GM12878 (cell line): ENCODE measurements at regions not wholly inside any gene's neighbourhood (a gene's known extent, or its start where the extent isn't known, plus 50 kb on each side); places are given as distances from the start of the nearest gene placed in this dataset.

Experiments used
- ATAC-seq: fragments of 200-7000 bp; cut with Tn5 transposase; 3 replicates; pipeline ENCODE4 v1.9.1; 2020; ENCODE audit warnings: mild to moderate bottlenecking, moderate library complexity
- BruUV-seq: library from RNA; stranded (reverse); fragments of 400-500 nt; replicated peaks from 2 replicates; lab custom pipeline; 2021; lab: Mats Ljungman, UMichigan
- CTCF ChIA-PET: fragments of 300-600 bp; sonication (Branson Sonifier 250); formaldehyde crosslinking; extraction: SDS; loops from one replicate; lab custom pipeline; 2021; ENCODE audit warnings: inconsistent platforms; lab: Yijun Ruan, JAX
- POLR2A ChIA-PET: fragments of 350-600 bp; formaldehyde crosslinking; extraction: SDS; loops from one replicate; lab custom pipeline; 2021; ENCODE audit warnings: inconsistent platforms; lab: Charles Lee
- RAD21 ChIA-PET: fragments of 300-600 bp; sonication (Branson Sonifier 250); formaldehyde crosslinking; loops from one replicate; lab custom pipeline; 2023; ENCODE audit warnings: antibody characterized with exemption; ENCODE audit not compliant: unreplicated experiment; lab: Charles Lee
- SMC1A ChIA-PET: fragments of 300-600 bp; sonication (Branson Sonifier 250); formaldehyde crosslinking; loops from one replicate; lab custom pipeline; 2023; ENCODE audit not compliant: unreplicated experiment, uncharacterized antibody; lab: Charles Lee
- DNase-seq: peaks from one replicate; pipeline ENCODE4 v3.0.0-alpha.2; 2011; ENCODE audit warnings: low read depth, low spot score
- FAIRE-seq: peaks from 3 replicates; lab custom pipeline; 2011; peaks lifted over from hg19 to GRCh38; lab: Jason Lieb, UNC
- H2AFZ ChIP-seq: 2 replicates; pipeline ENCODE4 v1.6.0; 2011; ENCODE audit warnings: low read depth, low read length, control low read depth; ENCODE audit not compliant: control insufficient read depth
- H3K27ac ChIP-seq: 2 replicates; pipeline ENCODE4 v1.5.1; 2011; ENCODE audit warnings: control low read depth; ENCODE audit not compliant: control insufficient read depth, insufficient read depth
- H3K27me3 ChIP-seq, 2 experiments: replicated peaks in 1 of 2; 2 replicates each; pipeline versions ENCODE4 v1.6.0 to v1.6.1; 2011; ENCODE audit warnings: low read length in 1 of 2; ENCODE audit not compliant: control insufficient read depth in 2 of 2, insufficient read depth in 2 of 2
- H3K36me3 ChIP-seq, 2 experiments: 2 replicates each; pipeline ENCODE4 v1.5.1; 2011; ENCODE audit warnings: low read length in 1 of 2; ENCODE audit not compliant: control insufficient read depth in 2 of 2, insufficient read depth in 2 of 2
- H3K4me1 ChIP-seq: 2 replicates; pipeline ENCODE4 v1.6.1; 2011; ENCODE audit warnings: mild to moderate bottlenecking, low read length, moderate library complexity, mixed read lengths; ENCODE audit not compliant: control insufficient read depth, insufficient read depth
- H3K4me2 ChIP-seq: 2 replicates; pipeline ENCODE4 v1.6.0; 2011; ENCODE audit warnings: control low read depth; ENCODE audit not compliant: control insufficient read depth, insufficient read depth
- H3K4me3 ChIP-seq: fragments of 200-600 bp; sonication (generic); 2 replicates; pipeline ENCODE4 v1.5.1; 2016
- H3K79me2 ChIP-seq: 2 replicates; pipeline ENCODE4 v1.6.0; 2011; ENCODE audit warnings: low read length; ENCODE audit not compliant: control insufficient read depth, insufficient read depth
- H3K9ac ChIP-seq: 2 replicates; pipeline ENCODE4 v1.8.0; 2011; ENCODE audit warnings: low read length, control low read depth, mixed read lengths; ENCODE audit not compliant: control insufficient read depth, insufficient read depth
- H3K9me3 ChIP-seq: replicated peaks from 3 replicates; pipeline ENCODE4 v1.5.1; 2011; ENCODE audit warnings: mild to moderate bottlenecking, low read length; ENCODE audit not compliant: control insufficient read depth, insufficient read depth
- H4K20me1 ChIP-seq: 2 replicates; pipeline ENCODE4 v1.6.0; 2011; ENCODE audit not compliant: control insufficient read depth, insufficient read depth
- ESRRA ChIP-seq: IDR thresholded peaks from 2 replicates; pipeline ENCODE4 v1.6.1; 2012; ENCODE audit warnings: mild to moderate bottlenecking, low read length, improper control_type of control experiment
- HDGF ChIP-seq: fragments of 450-650 bp; IDR thresholded peaks from 2 replicates; pipeline ENCODE4 v1.6.1; 2016; ENCODE audit warnings: antibody characterized with exemption
- SMAD5 ChIP-seq: IDR thresholded peaks from 2 replicates; pipeline ENCODE4 v1.6.1; 2016; ENCODE audit warnings: antibody characterized with exemption, low read depth
- SMARCA5 ChIP-seq: fragments of 450-650 bp; IDR thresholded peaks from 2 replicates; pipeline ENCODE4 v1.6.1; 2017; ENCODE audit warnings: mild to moderate bottlenecking
- SMC3 ChIP-seq: IDR thresholded peaks from 2 replicates; pipeline ENCODE4 v1.6.1; 2011; ENCODE audit warnings: low read length, improper control_type of control experiment, borderline replicate concordance
- SP1 ChIP-seq: IDR thresholded peaks from one replicate; pipeline ENCODE4 v1.6.1; 2011; ENCODE audit warnings: low read depth, low read length
- WGBS: methylation state at CpG from one replicate; pipeline ENCODE4 v1.1.6; 2016; ENCODE audit warnings: low lambda C conversion rate; ENCODE audit not compliant: insufficient replicate concordance, insufficient coverage; ENCODE audit errors: missing lambda C conversion rate; 5-methylcytosine and 5-hydroxymethylcytosine counted together
- in situ Hi-C: fragments of 300-500 bp; cut with MboI; formaldehyde crosslinking; loops from 9 replicates; pipeline ENCODE4 v1.14.3; 2018; ENCODE audit warnings: mixed read lengths
- intact Hi-C: fragments of 100-400 bp; cut with micrococcal nuclease; formaldehyde crosslinking; loops from one replicate; pipeline ENCODE4 v1.14.2; 2022; ENCODE audit not compliant: unreplicated experiment
- TF ChIP-seq, protein P1 (sequence below): fragments of 450-650 bp; IDR thresholded peaks from 2 replicates; pipeline ENCODE4 v1.6.1; 2016; ENCODE audit warnings: mild to moderate bottlenecking, moderate library complexity, borderline replicate concordance
- TF ChIP-seq, protein P2 (sequence below): fragments of 450-650 bp; IDR thresholded peaks from 2 replicates; pipeline ENCODE4 v1.6.1; 2014; ENCODE audit warnings: mild to moderate bottlenecking
- TF ChIP-seq, protein P3 (sequence below): fragments of 450-650 bp; IDR thresholded peaks from 2 replicates; pipeline ENCODE4 v1.6.1; 2017; ENCODE audit warnings: mild to moderate bottlenecking, moderate library complexity
- TF ChIP-seq, protein P4 (sequence below): IDR thresholded peaks from 2 replicates; pipeline ENCODE4 v1.6.1; 2012; ENCODE audit warnings: mild to moderate bottlenecking, low read depth, low read length

DNA sequence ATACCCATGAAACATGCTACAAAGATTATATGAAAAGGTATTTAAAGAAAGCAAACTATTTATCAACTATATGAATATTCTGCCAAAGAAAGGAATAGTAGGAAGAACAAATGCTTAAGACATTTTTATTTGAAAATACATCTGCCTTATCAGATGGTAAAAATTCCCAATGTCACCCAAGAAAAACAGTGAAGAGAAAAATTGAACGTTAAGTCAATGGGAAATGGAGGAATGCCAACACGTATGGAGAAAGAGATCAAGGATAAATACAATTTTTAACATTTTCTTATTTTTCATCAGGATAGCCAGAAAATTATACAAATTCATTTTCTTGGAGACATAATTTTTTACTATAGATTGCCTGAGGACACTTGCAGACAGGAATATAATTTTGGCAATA lies 394.2 kb downstream of the ZEB2 start (continued):
- TF ChIP-seq SMARCA5, result no peak
- TF ChIP-seq SP1, result no peak
- TF ChIP-seq ESRRA, result no peak

DNA sequence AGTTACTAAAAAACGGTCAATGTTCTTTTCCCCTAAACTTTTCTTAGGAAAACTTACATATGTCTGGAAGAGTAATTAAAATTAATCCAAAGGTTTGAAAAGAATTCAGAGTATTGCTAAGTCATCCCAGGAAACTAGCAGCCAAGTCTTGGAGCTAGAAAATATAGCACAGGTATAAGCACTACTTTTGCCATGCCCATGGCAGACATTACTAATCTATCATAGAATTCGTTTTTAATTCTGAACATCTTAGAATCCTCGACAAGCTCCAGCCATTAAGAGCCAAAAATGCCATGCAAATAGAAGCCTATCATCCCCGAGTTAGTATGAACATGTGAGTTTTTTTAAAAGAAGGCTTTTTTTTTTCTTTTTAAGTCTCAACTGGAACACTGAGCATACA lies 395.0 kb downstream of the ZEB2 start:
- 78% methylated on average over 4 of the region's 4 CpGs for WGBS
- Histone ChIP-seq H3K4me3 (no peak overlapping the region), H3K9ac (no peak overlapping the region), H3K36me3 (no peaks in the 10 kb centered on the region), H4K20me1 (no peaks in the 10 kb centered on the region), H2AFZ (no peak overlapping the region), H3K4me2 (no peak overlapping the region), H3K9me3 (no peaks in the 10 kb centered on the region), H3K27me3 (no peaks in the 10 kb centered on the region), H3K27ac (no peak overlapping the region), H3K4me1 (no peaks in the 10 kb centered on the region), H3K79me2 (no peaks in the 10 kb centered on the region)
- intact Hi-C loops, result no loop called here
- BruUV-seq, result no TSS peak
- no peak for FAIRE-seq
- SMC1A ChIA-PET, result no interaction called here
- ATAC-seq, result no peak
- CTCF ChIA-PET, result no interaction called here
- in situ Hi-C loops, result no loop called here
- POLR2A ChIA-PET, result no interaction called here
- RAD21 ChIA-PET, result no interaction called here
- DNase-seq, result no peak
- TF ChIP-seq SMC3 (no peak), HDGF (no peak), SMAD5 (no peak)
- TF ChIP-seq, protein P1, sequence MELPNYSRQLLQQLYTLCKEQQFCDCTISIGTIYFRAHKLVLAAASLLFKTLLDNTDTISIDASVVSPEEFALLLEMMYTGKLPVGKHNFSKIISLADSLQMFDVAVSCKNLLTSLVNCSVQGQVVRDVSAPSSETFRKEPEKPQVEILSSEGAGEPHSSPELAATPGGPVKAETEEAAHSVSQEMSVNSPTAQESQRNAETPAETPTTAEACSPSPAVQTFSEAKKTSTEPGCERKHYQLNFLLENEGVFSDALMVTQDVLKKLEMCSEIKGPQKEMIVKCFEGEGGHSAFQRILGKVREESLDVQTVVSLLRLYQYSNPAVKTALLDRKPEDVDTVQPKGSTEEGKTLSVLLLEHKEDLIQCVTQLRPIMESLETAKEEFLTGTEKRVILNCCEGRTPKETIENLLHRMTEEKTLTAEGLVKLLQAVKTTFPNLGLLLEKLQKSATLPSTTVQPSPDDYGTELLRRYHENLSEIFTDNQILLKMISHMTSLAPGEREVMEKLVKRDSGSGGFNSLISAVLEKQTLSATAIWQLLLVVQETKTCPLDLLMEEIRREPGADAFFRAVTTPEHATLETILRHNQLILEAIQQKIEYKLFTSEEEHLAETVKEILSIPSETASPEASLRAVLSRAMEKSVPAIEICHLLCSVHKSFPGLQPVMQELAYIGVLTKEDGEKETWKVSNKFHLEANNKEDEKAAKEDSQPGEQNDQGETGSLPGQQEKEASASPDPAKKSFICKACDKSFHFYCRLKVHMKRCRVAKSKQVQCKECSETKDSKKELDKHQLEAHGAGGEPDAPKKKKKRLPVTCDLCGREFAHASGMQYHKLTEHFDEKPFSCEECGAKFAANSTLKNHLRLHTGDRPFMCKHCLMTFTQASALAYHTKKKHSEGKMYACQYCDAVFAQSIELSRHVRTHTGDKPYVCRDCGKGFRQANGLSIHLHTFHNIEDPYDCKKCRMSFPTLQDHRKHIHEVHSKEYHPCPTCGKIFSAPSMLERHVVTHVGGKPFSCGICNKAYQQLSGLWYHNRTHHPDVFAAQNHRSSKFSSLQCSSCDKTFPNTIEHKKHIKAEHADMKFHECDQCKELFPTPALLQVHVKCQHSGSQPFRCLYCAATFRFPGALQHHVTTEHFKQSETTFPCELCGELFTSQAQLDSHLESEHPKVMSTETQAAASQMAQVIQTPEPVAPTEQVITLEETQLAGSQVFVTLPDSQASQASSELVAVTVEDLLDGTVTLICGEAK, result no peak
- TF ChIP-seq, protein P2, sequence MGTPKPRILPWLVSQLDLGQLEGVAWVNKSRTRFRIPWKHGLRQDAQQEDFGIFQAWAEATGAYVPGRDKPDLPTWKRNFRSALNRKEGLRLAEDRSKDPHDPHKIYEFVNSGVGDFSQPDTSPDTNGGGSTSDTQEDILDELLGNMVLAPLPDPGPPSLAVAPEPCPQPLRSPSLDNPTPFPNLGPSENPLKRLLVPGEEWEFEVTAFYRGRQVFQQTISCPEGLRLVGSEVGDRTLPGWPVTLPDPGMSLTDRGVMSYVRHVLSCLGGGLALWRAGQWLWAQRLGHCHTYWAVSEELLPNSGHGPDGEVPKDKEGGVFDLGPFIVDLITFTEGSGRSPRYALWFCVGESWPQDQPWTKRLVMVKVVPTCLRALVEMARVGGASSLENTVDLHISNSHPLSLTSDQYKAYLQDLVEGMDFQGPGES, result no peak
- TF ChIP-seq, protein P3, sequence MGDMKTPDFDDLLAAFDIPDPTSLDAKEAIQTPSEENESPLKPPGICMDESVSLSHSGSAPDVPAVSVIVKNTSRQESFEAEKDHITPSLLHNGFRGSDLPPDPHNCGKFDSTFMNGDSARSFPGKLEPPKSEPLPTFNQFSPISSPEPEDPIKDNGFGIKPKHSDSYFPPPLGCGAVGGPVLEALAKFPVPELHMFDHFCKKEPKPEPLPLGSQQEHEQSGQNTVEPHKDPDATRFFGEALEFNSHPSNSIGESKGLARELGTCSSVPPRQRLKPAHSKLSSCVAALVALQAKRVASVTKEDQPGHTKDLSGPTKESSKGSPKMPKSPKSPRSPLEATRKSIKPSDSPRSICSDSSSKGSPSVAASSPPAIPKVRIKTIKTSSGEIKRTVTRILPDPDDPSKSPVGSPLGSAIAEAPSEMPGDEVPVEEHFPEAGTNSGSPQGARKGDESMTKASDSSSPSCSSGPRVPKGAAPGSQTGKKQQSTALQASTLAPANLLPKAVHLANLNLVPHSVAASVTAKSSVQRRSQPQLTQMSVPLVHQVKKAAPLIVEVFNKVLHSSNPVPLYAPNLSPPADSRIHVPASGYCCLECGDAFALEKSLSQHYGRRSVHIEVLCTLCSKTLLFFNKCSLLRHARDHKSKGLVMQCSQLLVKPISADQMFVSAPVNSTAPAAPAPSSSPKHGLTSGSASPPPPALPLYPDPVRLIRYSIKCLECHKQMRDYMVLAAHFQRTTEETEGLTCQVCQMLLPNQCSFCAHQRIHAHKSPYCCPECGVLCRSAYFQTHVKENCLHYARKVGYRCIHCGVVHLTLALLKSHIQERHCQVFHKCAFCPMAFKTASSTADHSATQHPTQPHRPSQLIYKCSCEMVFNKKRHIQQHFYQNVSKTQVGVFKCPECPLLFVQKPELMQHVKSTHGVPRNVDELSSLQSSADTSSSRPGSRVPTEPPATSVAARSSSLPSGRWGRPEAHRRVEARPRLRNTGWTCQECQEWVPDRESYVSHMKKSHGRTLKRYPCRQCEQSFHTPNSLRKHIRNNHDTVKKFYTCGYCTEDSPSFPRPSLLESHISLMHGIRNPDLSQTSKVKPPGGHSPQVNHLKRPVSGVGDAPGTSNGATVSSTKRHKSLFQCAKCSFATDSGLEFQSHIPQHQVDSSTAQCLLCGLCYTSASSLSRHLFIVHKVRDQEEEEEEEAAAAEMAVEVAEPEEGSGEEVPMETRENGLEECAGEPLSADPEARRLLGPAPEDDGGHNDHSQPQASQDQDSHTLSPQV, result no peak
- TF ChIP-seq, protein P4, sequence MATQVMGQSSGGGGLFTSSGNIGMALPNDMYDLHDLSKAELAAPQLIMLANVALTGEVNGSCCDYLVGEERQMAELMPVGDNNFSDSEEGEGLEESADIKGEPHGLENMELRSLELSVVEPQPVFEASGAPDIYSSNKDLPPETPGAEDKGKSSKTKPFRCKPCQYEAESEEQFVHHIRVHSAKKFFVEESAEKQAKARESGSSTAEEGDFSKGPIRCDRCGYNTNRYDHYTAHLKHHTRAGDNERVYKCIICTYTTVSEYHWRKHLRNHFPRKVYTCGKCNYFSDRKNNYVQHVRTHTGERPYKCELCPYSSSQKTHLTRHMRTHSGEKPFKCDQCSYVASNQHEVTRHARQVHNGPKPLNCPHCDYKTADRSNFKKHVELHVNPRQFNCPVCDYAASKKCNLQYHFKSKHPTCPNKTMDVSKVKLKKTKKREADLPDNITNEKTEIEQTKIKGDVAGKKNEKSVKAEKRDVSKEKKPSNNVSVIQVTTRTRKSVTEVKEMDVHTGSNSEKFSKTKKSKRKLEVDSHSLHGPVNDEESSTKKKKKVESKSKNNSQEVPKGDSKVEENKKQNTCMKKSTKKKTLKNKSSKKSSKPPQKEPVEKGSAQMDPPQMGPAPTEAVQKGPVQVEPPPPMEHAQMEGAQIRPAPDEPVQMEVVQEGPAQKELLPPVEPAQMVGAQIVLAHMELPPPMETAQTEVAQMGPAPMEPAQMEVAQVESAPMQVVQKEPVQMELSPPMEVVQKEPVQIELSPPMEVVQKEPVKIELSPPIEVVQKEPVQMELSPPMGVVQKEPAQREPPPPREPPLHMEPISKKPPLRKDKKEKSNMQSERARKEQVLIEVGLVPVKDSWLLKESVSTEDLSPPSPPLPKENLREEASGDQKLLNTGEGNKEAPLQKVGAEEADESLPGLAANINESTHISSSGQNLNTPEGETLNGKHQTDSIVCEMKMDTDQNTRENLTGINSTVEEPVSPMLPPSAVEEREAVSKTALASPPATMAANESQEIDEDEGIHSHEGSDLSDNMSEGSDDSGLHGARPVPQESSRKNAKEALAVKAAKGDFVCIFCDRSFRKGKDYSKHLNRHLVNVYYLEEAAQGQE, result no peak
